ENCODE measurements at regions not wholly inside any gene's neighbourhood (a gene's known extent, or its start where the extent isn't known, plus 50 kb on each side); places are given as distances from the start of the nearest gene placed in this dataset.

GRCh38 chr2:145026456-145027455 is 506.8 kb upstream of the ZEB2 start:
- no peak for TF ChIP-seq CTCF (IDR thresholded peaks at IDR 0.05)
- no peaks in the 10 kb centered on the region for H3K9me3 ChIP-seq
- no peak overlapping the region for H3K27ac ChIP-seq
- no peaks in the 10 kb centered on the region for H3K36me3 ChIP-seq
- H3K27me3 ChIP-seq, result no peaks in the 10 kb centered on the region
- H3K4me3 ChIP-seq (ENCODE audit: low read depth in 1 of 2, low read length in 1 of 2), result no peak overlapping the region
- H3K4me1 ChIP-seq (ENCODE audit: control insufficient read depth in 1 of 2, insufficient read depth in 1 of 2, low read depth in 1 of 2, low read length in 1 of 2), result no peaks in the 10 kb centered on the region

DNA sequence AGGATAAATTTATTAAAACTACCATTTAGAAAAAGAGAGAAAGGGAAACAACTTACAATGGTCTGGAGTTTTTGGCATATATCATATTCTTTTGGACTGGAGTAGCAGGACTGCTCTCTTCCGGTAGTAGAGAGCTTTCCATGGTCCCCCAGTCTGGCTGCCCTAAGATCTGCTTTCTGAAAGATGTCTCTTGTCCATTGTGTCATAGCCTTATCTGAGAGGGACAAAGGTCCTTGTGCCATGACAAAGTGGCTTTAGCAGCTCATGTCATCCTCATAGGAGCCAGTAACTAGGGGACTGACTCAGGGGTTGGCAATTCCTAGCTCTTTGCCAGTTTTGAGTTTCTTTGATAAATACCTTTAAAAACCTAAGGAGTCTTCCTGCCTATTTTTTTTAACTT is 505.5 kb upstream of the ZEB2 start:
- H3K27me3 ChIP-seq, result no peaks in the 10 kb centered on the region
- H3K4me1 ChIP-seq (ENCODE audit: control insufficient read depth in 1 of 2, insufficient read depth in 1 of 2, low read depth in 1 of 2, low read length in 1 of 2), result no peaks in the 10 kb centered on the region
- H3K4me3 ChIP-seq (ENCODE audit: low read depth in 1 of 2, low read length in 1 of 2), result no peak overlapping the region
- H3K27ac ChIP-seq, result no peak overlapping the region
- H3K36me3 ChIP-seq, result no peaks in the 10 kb centered on the region
- H3K9me3 ChIP-seq, result no peaks in the 10 kb centered on the region
- TF ChIP-seq CTCF (IDR thresholded peaks at IDR 0.05), result no peak

DNA sequence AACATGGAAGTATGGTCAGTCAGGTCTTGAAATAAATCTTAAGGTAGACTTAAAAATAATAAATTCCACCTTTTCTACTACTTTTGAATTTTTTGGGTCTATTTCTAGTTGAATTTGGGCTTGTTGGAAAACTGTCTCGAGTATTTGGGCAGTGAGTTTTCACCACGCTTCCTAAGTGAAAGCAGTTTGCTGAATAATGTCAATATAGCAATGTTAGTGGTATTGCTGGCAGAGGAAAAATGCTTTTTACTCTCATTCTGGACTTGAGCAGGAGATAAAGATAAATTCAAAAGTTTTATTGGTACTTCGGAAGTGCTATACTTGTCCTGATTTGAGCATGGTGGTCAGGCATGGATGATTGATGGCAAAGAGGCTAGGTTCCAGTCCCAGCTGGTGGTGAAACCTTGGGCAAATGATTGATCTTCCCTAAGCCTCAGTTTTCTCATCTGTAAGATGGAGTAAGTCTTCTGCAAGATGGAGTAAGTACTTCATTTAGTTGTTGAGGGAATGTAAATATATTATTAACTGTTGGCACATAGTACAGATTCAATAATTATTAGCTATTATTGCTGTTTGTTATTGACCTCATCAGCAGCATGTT is 503.5 kb upstream of the ZEB2 start:
- no peaks in the 10 kb centered on the region for H3K4me1 ChIP-seq (ENCODE audit: control insufficient read depth in 1 of 2, insufficient read depth in 1 of 2, low read depth in 1 of 2, low read length in 1 of 2)
- no peak for TF ChIP-seq CTCF (IDR thresholded peaks at IDR 0.05)
- no peaks in the 10 kb centered on the region for H3K36me3 ChIP-seq
- H3K27me3 ChIP-seq, result no peaks in the 10 kb centered on the region
- H3K27ac ChIP-seq, result no peak overlapping the region
- H3K9me3 ChIP-seq, result no peaks in the 10 kb centered on the region
- H3K4me3 ChIP-seq (ENCODE audit: low read depth in 1 of 2, low read length in 1 of 2), result no peak overlapping the region

- Histone ChIP-seq H3K36me3 (no peaks in the 10 kb centered on the region), H3K4me1 (ENCODE audit: control insufficient read depth in 1 of 2, insufficient read depth in 1 of 2, low read depth in 1 of 2, low read length in 1 of 2) (no peaks in the 10 kb centered on the region), H3K4me3 (ENCODE audit: low read depth in 1 of 2, low read length in 1 of 2) (no peak overlapping the region), H3K9me3 (no peaks in the 10 kb centered on the region), H3K27ac (no peak overlapping the region), H3K27me3 (no peaks in the 10 kb centered on the region)
- TF ChIP-seq CTCF (IDR thresholded peaks at IDR 0.05), result no peak
Measured at GRCh38 chr2:145022666-145023333, 502.9 kb upstream of the ZEB2 start.

GRCh38 chr2:145021962-145022665 is 502.2 kb upstream of the ZEB2 start:
- Histone ChIP-seq H3K27ac (no peak overlapping the region), H3K4me1 (ENCODE audit: control insufficient read depth in 1 of 2, insufficient read depth in 1 of 2, low read depth in 1 of 2, low read length in 1 of 2) (no peaks in the 10 kb centered on the region), H3K9me3 (no peaks in the 10 kb centered on the region), H3K27me3 (no peaks in the 10 kb centered on the region), H3K4me3 (ENCODE audit: low read depth in 1 of 2, low read length in 1 of 2) (no peak overlapping the region), H3K36me3 (no peaks in the 10 kb centered on the region)
- TF ChIP-seq CTCF (IDR thresholded peaks at IDR 0.05), result no peak

All from neutrophil (primary cell).